HUES48 (cell line): ENCODE measurements at regions not wholly inside any gene's neighbourhood (a gene's known extent, or its start where the extent isn't known, plus 50 kb on each side); places are given as distances from the start of the nearest gene placed in this dataset.

Source experiments
- H3K27ac ChIP-seq: one replicate; pipeline ENCODE4 v1.7.0; 2013; ENCODE audit warnings: low read depth, low read length, inconsistent platforms
- H3K27me3 ChIP-seq: 2 replicates; pipeline ENCODE4 v1.6.1; 2013; ENCODE audit warnings: mild to moderate bottlenecking, low read length; ENCODE audit not compliant: control insufficient read depth, insufficient read depth
- H3K36me3 ChIP-seq: 2 replicates; pipeline ENCODE4 v1.6.1; 2013; ENCODE audit warnings: low read length; ENCODE audit not compliant: control insufficient read depth, insufficient read depth
- H3K4me1 ChIP-seq: 2 replicates; pipeline ENCODE4 v1.6.1; 2013; ENCODE audit warnings: mild to moderate bottlenecking, low read length; ENCODE audit not compliant: control insufficient read depth, insufficient read depth
- H3K4me3 ChIP-seq: 2 replicates; pipeline ENCODE4 v1.5.1; 2013; ENCODE audit warnings: mild to moderate bottlenecking, low read depth, low read length
- H3K9ac ChIP-seq: 2 replicates; pipeline ENCODE4 v1.6.1; 2013; ENCODE audit warnings: mild to moderate bottlenecking, low read depth, low read length, moderate library complexity
- H3K9me3 ChIP-seq: 2 replicates; pipeline ENCODE4 v1.6.1; 2013; ENCODE audit warnings: low read length; ENCODE audit not compliant: control insufficient read depth, insufficient read depth

DNA sequence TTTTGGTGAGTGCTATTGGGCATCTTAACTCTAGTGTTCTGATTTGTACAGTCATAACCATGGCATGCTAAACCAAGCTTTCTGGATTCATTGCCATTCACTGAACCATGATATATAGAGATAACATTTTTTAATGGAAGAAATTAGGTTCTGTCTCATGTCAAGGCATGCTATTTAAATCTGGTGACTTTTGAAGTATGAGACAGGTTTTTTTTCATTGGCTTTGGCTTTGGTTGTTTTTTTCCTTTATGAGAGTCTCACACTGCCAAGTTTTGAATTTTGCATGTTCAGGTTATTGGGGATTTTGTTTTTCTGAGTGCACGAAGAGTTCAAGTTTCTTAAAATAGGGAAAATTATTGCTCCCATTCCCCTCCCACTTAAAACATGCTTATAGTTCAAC is 141.3 kb upstream of the ADAMTS5 start:
- Histone ChIP-seq H3K27me3 (no peaks in the 10 kb centered on the region), H3K27ac (no peak overlapping the region), H3K36me3 (no peaks in the 10 kb centered on the region), H3K4me3 (no peak overlapping the region), H3K4me1 (peaks cover 22% of the 10 kb centered on the region), H3K9ac (no peak overlapping the region), H3K9me3 (no peaks in the 10 kb centered on the region)

DNA sequence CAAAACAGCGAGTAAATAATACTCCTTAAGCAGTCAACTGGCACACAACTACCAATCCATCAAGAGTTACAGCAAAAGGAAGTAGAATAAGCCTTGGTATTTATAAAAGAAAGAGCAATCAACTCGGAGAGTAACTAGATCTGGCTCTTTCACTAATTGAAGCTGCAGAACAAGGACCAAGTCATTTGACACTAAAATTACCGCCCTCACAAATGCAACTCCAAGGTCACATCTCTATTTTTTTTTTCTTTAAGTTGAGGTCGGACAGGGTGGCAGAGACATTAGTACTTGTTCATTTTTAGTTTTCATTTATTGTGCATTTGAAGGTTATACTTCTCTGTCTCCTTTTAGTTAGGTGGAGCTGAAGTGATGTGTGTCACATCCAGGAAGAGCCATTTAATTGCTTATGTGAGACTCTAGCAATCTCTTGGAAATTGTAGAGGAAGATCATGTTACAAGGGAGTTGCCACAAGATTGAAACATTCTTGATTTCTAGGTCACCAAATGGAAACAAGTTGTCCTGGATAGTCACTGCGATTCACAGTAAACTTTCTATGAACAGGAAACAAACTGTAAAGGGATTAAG is 138.1 kb upstream of the ADAMTS5 start:
- Histone ChIP-seq H3K27ac (no peak overlapping the region), H3K9me3 (no peaks in the 10 kb centered on the region), H3K36me3 (no peaks in the 10 kb centered on the region), H3K4me1 (peaks cover 9% of the 10 kb centered on the region; the same call in 1 of the 2 replicates), H3K4me3 (no peak overlapping the region), H3K9ac (no peak overlapping the region), H3K27me3 (no peaks in the 10 kb centered on the region)

DNA sequence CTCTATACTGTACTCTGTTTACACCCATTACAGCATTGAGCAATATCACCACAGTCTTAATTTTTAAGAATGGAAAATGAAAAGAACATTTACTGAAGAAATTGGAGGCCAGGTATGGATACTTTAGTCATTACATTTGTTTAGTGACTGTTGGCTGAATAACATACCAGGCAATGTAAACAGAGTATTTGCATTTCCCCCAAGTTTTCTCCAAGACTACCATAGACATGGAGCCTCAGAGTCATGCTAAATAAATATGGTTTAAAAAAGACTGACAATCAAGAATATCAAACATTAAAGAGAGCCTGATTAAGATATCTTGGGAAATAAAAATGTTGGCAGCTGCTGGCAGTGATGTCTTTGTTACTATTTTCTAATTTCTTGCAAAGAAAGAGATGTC is 136.9 kb upstream of the ADAMTS5 start:
- no peak overlapping the region for H3K27ac ChIP-seq
- H3K9me3 ChIP-seq: 0 out of 2 replicates have a peak, but pooled peaks cover 3% of the 10 kb centered on the region
- no peak overlapping the region for H3K9ac ChIP-seq
- no peaks in the 10 kb centered on the region for H3K27me3 ChIP-seq
- no peaks in the 10 kb centered on the region for H3K36me3 ChIP-seq
- peaks cover 9% of the 10 kb centered on the region; the same call in 1 of the 2 replicates for H3K4me1 ChIP-seq
- no peak overlapping the region for H3K4me3 ChIP-seq

DNA sequence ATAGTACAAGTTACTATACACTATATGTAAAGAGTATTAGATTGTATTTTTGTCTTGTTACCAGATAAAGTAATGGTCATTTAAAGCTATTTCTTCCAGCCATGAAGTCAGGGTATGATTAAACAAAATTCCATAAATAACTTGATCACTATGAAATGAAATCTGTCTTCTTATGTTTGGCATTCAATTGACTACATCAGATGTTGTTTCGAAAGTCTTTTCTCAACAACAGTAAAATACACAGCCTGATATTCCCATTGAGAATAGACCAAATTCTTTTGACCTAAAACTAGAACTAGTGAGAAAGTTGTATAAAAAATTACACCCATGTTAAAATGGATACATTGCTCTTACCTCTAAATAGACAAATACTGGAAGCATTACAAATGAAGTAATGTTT is 134.6 kb upstream of the ADAMTS5 start:
- H3K27ac ChIP-seq: no peak overlapping the region
- 0 out of 2 replicates have a peak, but pooled peaks cover 3% of the 10 kb centered on the region for H3K9me3 ChIP-seq
- peaks cover 9% of the 10 kb centered on the region; the same call in 1 of the 2 replicates for H3K4me1 ChIP-seq
- H3K36me3 ChIP-seq: no peaks in the 10 kb centered on the region
- H3K27me3 ChIP-seq: no peaks in the 10 kb centered on the region
- H3K4me3 ChIP-seq: no peak overlapping the region
- H3K9ac ChIP-seq: no peak overlapping the region

DNA sequence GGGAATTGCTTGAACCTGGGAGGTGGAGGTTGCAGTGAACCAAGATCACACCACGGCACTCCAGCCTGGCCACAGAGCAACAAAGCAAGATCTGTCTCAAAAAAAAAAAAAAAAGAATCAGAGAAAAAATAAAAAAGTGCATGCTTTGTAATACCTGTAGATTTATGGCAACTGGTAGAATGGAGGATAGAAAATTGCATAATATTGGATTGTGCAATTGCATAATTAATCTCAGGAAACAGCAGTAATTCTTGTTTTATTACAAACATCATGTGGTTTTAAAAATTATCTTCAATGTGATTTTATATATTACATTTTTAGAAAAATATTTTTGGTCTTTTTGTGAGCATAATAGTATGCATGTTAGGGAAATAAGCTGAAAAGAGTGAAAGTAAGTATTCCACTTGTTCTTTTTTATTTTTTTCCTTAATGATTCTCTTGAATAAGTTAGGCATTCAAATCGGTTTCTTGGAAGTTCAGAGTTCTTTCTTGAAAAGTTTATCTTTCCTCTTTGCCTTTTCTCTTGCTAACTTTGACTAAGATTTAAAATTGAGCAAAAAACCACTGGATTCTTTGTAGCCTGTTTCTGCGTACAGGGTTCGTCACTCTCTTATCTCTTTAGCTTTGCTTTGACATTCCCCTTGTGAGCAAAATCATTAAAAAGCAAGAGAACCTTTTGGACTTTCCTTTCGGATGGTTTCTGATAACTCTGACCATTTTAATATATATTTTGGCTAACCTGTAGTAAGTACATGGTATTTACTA is 127.5 kb upstream of the ADAMTS5 start:
- no peaks in the 10 kb centered on the region for H3K36me3 ChIP-seq
- H3K4me3 ChIP-seq: no peak overlapping the region
- H3K4me1 ChIP-seq: no peaks in the 10 kb centered on the region
- 0 out of 2 replicates have a peak, but pooled peaks cover 1% of the 10 kb centered on the region for H3K9me3 ChIP-seq
- H3K9ac ChIP-seq: no peak overlapping the region
- no peak overlapping the region for H3K27ac ChIP-seq
- no peaks in the 10 kb centered on the region for H3K27me3 ChIP-seq

DNA sequence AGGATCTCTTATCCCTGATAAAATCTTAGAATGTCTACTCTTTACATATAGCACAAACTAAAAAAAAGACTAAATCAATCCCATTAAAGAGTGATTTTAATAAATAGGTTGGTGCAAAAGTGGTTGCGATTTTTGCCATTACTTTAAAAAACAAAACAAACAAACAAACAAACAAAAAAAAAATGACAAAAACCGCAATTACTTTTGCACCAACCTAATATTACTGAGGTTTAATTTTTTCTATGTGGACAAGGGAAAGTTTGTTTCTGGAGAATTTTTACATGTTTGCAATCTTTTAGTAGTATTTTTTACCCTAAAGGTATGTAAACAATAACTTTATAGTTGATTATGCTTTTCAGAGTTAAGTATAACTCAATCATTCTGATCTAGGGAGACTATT is 119.7 kb upstream of the ADAMTS5 start:
- no peaks in the 10 kb centered on the region for H3K9me3 ChIP-seq
- H3K36me3 ChIP-seq: no peaks in the 10 kb centered on the region

DNA sequence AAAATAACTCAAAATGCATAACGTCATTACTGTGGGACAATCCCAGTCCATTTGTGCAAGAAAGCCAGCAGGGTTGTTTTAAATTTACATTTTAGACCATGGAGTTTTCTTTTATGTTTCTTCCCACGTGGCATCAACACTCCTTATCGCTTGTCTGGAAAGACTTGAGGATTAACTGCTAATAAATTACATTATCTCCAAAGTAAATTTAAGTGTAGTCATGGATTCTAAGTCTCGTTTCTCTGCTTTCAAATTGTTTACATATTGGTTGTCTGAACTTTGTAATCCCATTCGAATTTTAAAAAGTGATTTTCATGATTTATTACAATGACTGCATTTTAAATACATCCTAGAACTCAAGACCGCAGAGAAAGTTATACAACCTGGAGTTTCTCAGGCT is 119.3 kb upstream of the ADAMTS5 start:
- H3K36me3 ChIP-seq: no peaks in the 10 kb centered on the region
- no peaks in the 10 kb centered on the region for H3K9me3 ChIP-seq
- no peak overlapping the region for H3K4me3 ChIP-seq
- H3K9ac ChIP-seq: no peak overlapping the region
- H3K27ac ChIP-seq: no peak overlapping the region
- H3K27me3 ChIP-seq: no peaks in the 10 kb centered on the region
- H3K4me1 ChIP-seq: no peaks in the 10 kb centered on the region

More for the DNA sequence above, 119.7 kb upstream of the ADAMTS5 start:
- Histone ChIP-seq H3K4me3 (no peak overlapping the region), H3K9ac (no peak overlapping the region), H3K27ac (no peak overlapping the region), H3K4me1 (no peaks in the 10 kb centered on the region), H3K27me3 (no peaks in the 10 kb centered on the region)

DNA sequence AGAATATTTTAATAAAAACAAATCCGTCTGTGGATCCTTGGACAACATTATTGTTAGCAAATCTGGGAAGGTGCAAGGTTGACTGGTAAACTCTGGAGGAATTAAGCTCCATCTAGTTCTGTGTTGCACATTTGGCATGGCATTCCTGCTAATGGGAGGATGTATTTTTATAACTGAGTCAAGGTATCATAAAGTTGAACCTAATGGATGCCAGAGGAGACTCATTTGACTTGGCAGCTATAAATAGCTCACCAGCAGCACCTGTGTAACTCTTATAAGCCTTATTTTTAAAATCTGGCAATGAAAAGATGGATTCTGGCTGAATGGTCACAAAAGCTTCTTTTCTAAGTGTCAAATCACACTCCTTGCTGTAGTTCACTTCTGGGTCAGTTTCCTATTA is 118.5 kb upstream of the ADAMTS5 start:
- Histone ChIP-seq H3K4me1 (no peaks in the 10 kb centered on the region), H3K36me3 (no peaks in the 10 kb centered on the region), H3K27ac (no peak overlapping the region), H3K9me3 (no peaks in the 10 kb centered on the region), H3K27me3 (no peaks in the 10 kb centered on the region), H3K4me3 (no peak overlapping the region), H3K9ac (no peak overlapping the region)

DNA sequence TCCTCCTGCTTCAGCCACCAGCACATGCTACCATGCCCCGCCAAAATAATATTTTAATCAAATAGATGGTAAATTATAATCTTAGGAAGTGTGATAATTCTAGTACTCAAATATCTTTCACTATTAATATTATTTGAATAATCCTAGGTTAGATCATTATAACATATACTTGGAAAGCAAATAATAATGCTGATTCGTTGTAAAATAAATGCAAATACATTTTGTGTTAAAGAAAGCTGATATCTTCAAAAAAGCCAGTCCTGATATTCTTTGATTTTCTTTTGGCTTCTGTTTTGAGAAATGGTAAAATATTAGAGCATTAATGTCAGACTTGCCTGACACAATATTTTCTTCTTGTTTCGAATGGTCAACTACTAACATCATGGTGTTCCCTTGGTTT is 116.3 kb upstream of the ADAMTS5 start:
- no peaks in the 10 kb centered on the region for H3K36me3 ChIP-seq
- H3K9me3 ChIP-seq: no peaks in the 10 kb centered on the region
- H3K9ac ChIP-seq: no peak overlapping the region
- H3K4me1 ChIP-seq: no peaks in the 10 kb centered on the region
- H3K27ac ChIP-seq: no peak overlapping the region
- H3K4me3 ChIP-seq: no peak overlapping the region
- H3K27me3 ChIP-seq: no peaks in the 10 kb centered on the region

DNA sequence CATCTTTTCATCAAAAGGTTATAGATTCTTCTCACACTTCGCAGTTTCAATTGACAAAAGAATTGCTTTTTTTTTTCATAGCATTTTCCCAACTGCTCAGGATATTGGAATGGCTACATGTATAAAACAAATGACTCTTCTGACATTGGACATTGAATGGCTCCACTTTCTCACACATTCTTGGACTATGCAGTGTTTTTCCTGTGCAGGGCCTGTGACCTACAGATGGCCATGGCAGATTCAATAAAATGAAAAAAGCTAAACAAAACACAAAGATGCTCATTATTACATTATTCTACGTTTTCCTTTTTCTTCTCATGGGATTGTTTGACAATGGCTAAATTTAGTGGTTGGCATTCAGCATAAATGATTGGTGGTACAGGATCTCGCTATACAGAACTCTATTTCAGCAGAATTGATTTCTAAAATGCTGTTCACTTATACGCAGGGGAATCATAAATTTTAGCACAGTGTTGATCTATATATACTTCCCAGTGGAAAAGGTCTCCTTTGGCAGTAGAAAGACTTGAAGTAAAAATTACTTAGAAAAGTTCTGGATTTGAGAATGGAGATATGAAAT is 115.6 kb upstream of the ADAMTS5 start:
- Histone ChIP-seq H3K27me3 (no peaks in the 10 kb centered on the region), H3K4me3 (no peak overlapping the region), H3K9ac (no peak overlapping the region)

DNA sequence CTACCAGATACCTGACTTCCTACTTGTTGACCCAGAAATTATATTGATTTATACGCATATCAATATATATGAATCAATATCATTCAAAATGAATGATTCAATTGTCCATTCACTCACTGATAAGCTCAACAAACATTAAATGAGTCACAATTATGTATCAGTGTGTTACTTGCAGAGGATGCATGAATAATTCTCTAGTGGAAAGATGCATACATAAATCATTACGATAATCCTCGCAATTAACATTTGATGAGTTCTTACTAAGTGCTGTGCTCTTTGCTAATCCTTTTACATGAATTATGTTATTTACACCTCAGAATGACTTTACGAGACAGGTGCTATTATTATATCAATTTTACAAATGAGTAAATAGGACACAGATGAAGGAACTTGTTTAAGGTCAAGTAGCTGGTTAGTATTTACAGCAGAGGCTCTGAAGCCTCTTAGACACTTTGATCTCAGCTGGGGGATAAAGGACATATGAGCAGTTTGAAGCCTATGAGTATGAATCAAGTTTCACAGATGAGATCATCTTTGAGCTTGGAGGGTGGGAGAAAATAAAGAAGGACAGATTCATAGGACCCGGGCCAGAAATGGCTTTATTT is 112.8 kb upstream of the ADAMTS5 start:
- no peaks in the 10 kb centered on the region for H3K36me3 ChIP-seq
- H3K27me3 ChIP-seq: no peaks in the 10 kb centered on the region
- no peak overlapping the region for H3K4me3 ChIP-seq
- no peaks in the 10 kb centered on the region for H3K9me3 ChIP-seq
- no peak overlapping the region for H3K27ac ChIP-seq
- H3K9ac ChIP-seq: no peak overlapping the region
- H3K4me1 ChIP-seq: no peaks in the 10 kb centered on the region

More for the DNA sequence above, 115.6 kb upstream of the ADAMTS5 start:
- Histone ChIP-seq H3K4me1 (no peaks in the 10 kb centered on the region), H3K27ac (no peak overlapping the region), H3K36me3 (no peaks in the 10 kb centered on the region), H3K9me3 (no peaks in the 10 kb centered on the region)
